ENCODE measurements at regions not wholly inside any gene's neighbourhood (a gene's known extent, or its start where the extent isn't known, plus 50 kb on each side); places are given as distances from the start of the nearest gene placed in this dataset.
A peak's percentile ranks its signal among the peaks of the same experiment; 100 is the strongest.

DNA sequence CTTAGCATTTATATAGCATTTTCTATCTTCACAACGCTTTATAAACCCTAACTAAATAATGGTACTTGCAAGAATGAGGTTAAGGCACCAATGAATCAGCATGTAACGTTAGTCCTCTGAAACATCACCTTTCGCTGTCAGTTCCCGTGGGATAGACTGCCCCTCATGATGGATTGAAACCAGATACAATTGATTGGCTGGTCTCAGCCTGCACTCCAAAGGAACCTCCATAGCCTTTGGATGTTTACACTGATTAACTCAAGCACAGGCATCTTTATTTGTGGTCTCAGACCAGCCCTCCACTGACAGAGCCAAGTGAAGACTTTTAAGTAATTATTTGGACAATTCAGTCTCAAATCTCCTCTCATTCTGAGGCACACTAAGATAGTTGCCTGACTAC lies 1339.4 kb upstream of the WWC1 start:
- WGBS (ENCODE audit: insufficient coverage, insufficient read length) = no CpG with 5 or more reads among the region's 4 CpGs
- no peak for DNase-seq (ENCODE audit: low read depth, low spot score)
- H3K36me3 ChIP-seq (ENCODE audit: control insufficient read depth, insufficient read depth, low read length) = no peaks in the 10 kb centered on the region

DNA sequence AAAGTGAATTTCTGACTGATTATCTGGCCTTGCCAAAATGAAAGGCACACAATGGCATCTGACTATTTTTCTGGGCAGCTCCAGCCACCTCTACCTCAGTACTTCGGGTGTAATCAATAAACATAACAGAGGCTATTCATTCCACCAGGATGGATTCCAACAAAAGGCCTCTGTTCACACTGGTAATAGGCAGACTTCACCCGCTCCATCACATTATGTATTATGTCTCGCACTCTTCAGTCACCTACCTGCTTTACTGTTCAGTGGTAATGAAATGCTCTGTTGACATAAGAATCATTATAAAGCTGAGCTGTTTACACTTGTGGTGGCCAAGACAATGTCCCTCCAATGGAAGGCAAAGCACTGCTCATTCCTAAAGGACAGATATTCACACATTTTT lies 1333.7 kb upstream of the WWC1 start:
- WGBS (ENCODE audit: insufficient coverage, insufficient read length) = no CpG with 5 or more reads among the region's 3 CpGs
- Histone ChIP-seq H3K36me3 (ENCODE audit: control insufficient read depth, insufficient read depth, low read length) (no peaks in the 10 kb centered on the region), H3K4me1 (ENCODE audit: control insufficient read depth, insufficient read depth, low read length) (no peaks in the 10 kb centered on the region), H3K9me3 (ENCODE audit: control insufficient read depth, insufficient read depth, low read length) (no peaks in the 10 kb centered on the region), H3K4me3 (ENCODE audit: low read length) (no peak overlapping the region), H3K27ac (ENCODE audit: low read length) (no peak overlapping the region), H3K27me3 (ENCODE audit: control insufficient read depth, insufficient read depth, low read length) (no peaks in the 10 kb centered on the region)
- DNase-seq (ENCODE audit: low read depth, low spot score) = no peak

More for the DNA sequence above, 1339.4 kb upstream of the WWC1 start:
- Histone ChIP-seq H3K27me3 (ENCODE audit: control insufficient read depth, insufficient read depth, low read length) (no peaks in the 10 kb centered on the region), H3K4me3 (ENCODE audit: low read length) (no peak overlapping the region), H3K9me3 (ENCODE audit: control insufficient read depth, insufficient read depth, low read length) (no peaks in the 10 kb centered on the region), H3K4me1 (ENCODE audit: control insufficient read depth, insufficient read depth, low read length) (peaks cover 1% of the 10 kb centered on the region; the same call in 1 of the 2 replicates), H3K27ac (ENCODE audit: low read length) (no peak overlapping the region)

DNA sequence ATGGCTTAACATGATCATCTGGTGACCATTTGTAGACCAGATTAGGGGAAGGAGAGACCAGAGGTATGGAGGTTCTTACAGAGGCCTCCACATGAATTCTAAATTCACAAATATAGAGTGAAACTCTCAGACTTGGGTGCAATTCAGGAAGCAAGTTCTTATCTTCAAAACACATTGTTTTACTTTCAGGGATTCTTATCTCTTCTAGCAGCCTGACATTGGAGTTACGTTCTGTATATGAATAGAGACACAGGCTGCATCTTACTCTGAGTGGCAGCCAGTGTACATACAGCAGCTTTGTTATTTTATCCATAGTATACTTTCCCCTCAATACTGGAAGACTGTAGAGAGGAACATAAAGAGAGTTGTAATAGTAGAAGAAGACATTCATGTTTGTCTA lies 1331.7 kb upstream of the WWC1 start:
- WGBS (ENCODE audit: insufficient coverage, insufficient read length) = no CpG with 5 or more reads among the region's 1 CpG

DNA sequence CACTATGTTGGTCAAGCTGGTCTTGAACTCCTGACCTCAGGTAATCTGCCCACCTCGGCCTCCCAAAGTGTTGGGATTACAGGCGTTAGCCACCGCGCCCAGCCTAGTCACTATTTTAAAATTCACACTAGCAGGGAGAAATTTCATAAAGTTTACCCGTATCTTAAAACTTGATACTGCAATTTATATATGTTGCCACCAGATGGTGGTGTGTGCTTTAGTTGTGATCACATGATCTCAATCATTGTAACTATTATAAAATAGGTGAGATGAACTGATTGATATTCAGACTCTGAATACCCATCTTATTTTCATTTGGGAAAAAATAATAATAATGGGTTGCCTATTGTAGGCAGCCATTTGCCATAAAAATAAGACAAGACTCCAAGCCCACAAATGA lies 1330.4 kb upstream of the WWC1 start:
- Histone ChIP-seq H3K9me3 (ENCODE audit: control insufficient read depth, insufficient read depth, low read length) (no peaks in the 10 kb centered on the region), H3K27ac (ENCODE audit: low read length) (no peak overlapping the region), H3K36me3 (ENCODE audit: control insufficient read depth, insufficient read depth, low read length) (no peaks in the 10 kb centered on the region), H3K27me3 (ENCODE audit: control insufficient read depth, insufficient read depth, low read length) (no peaks in the 10 kb centered on the region), H3K4me3 (ENCODE audit: low read length) (no peak overlapping the region), H3K4me1 (ENCODE audit: control insufficient read depth, insufficient read depth, low read length) (no peaks in the 10 kb centered on the region)
- DNase-seq (ENCODE audit: low read depth, low spot score) = no peak
- WGBS (ENCODE audit: insufficient coverage, insufficient read length) = no CpG with 5 or more reads among the region's 5 CpGs

More for the DNA sequence above, 1331.7 kb upstream of the WWC1 start:
- DNase-seq (ENCODE audit: low read depth, low spot score) = no peak
- no peak overlapping the region for H3K4me3 ChIP-seq (ENCODE audit: low read length)
- no peaks in the 10 kb centered on the region for H3K9me3 ChIP-seq (ENCODE audit: control insufficient read depth, insufficient read depth, low read length)
- no peak overlapping the region for H3K27ac ChIP-seq (ENCODE audit: low read length)
- H3K27me3 ChIP-seq (ENCODE audit: control insufficient read depth, insufficient read depth, low read length) = no peaks in the 10 kb centered on the region
- no peaks in the 10 kb centered on the region for H3K36me3 ChIP-seq (ENCODE audit: control insufficient read depth, insufficient read depth, low read length)
- no peaks in the 10 kb centered on the region for H3K4me1 ChIP-seq (ENCODE audit: control insufficient read depth, insufficient read depth, low read length)

DNA sequence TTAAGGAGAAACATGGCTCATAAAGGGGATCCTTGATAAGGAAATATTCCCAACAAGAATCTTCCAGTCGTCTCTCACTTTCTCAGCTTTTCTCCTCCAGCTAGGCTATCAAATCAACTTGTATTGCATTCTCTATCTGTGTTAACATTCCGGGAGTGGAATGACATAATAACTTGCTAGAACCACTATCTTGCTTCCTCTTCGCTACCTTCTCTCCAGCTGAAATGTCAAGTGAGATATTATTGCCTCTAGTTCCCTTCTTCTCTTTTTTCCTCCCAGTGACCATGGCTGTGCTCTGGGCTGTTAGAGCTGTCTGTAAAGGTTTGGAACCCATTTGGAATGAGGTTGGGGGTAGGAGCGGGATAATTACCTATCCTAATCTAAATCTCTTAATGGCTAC lies 1329.5 kb upstream of the WWC1 start:
- no CpG with 5 or more reads among the region's 4 CpGs for WGBS (ENCODE audit: insufficient coverage, insufficient read length)
- no peaks in the 10 kb centered on the region for H3K36me3 ChIP-seq (ENCODE audit: control insufficient read depth, insufficient read depth, low read length)
- no peaks in the 10 kb centered on the region for H3K4me1 ChIP-seq (ENCODE audit: control insufficient read depth, insufficient read depth, low read length)
- H3K27me3 ChIP-seq (ENCODE audit: control insufficient read depth, insufficient read depth, low read length) = no peaks in the 10 kb centered on the region
- no peak for DNase-seq (ENCODE audit: low read depth, low spot score)
- no peak overlapping the region for H3K27ac ChIP-seq (ENCODE audit: low read length)
- H3K4me3 ChIP-seq (ENCODE audit: low read length) = no peak overlapping the region
- no peaks in the 10 kb centered on the region for H3K9me3 ChIP-seq (ENCODE audit: control insufficient read depth, insufficient read depth, low read length)

DNA sequence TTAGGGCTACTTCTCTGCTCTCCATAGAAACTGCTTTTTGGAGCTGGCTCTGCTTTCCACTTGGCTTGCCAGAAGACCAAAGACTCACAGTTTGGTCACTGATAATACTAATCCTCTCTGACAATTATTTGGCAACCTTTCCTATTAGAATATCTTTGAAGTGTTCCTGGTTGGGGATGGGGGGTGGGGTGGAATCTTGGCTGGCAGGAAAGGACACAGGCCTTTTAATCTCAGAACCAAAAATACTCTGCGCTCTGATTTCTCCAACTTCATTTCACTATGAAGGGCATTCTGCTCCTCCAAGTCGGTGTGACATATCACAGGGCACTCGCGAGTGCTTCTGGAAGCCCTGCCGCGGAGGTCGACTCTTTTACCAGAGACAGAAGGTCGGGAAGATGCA lies 1329.0 kb upstream of the WWC1 start:
- no peaks in the 10 kb centered on the region for H3K27me3 ChIP-seq (ENCODE audit: control insufficient read depth, insufficient read depth, low read length)
- no peak overlapping the region for H3K27ac ChIP-seq (ENCODE audit: low read length)
- DNase-seq (ENCODE audit: low read depth, low spot score) = no peak
- no peaks in the 10 kb centered on the region for H3K4me1 ChIP-seq (ENCODE audit: control insufficient read depth, insufficient read depth, low read length)
- WGBS (ENCODE audit: insufficient coverage, insufficient read length) = no CpG with 5 or more reads among the region's 8 CpGs
- no peaks in the 10 kb centered on the region for H3K9me3 ChIP-seq (ENCODE audit: control insufficient read depth, insufficient read depth, low read length)
- no peak overlapping the region for H3K4me3 ChIP-seq (ENCODE audit: low read length)
- H3K36me3 ChIP-seq (ENCODE audit: control insufficient read depth, insufficient read depth, low read length) = no peaks in the 10 kb centered on the region

DNA sequence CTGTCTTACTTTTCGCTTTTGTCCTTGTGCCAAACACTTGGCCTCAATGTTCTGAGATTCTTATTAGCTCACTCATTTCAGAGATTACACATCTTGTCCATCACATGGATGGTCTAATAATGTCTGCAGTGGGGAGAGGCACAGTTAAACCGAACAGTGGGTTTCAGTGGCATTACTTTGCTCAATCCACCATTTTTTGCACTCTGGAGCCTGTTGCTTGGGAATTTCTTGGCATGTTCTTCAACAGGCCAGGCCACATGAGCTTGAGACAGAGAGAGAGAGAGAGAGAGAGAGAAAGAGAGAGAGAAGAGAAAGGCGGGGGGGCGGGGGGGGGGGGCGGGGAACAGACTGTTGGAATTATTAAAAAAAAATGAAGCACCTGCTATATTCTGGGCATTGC lies 1327.8 kb upstream of the WWC1 start:
- H3K9me3 ChIP-seq (ENCODE audit: control insufficient read depth, insufficient read depth, low read length) = no peaks in the 10 kb centered on the region
- H3K27me3 ChIP-seq (ENCODE audit: control insufficient read depth, insufficient read depth, low read length) = no peaks in the 10 kb centered on the region
- H3K36me3 ChIP-seq (ENCODE audit: control insufficient read depth, insufficient read depth, low read length) = no peaks in the 10 kb centered on the region
- H3K4me1 ChIP-seq (ENCODE audit: control insufficient read depth, insufficient read depth, low read length) = no peaks in the 10 kb centered on the region
- WGBS (ENCODE audit: insufficient coverage, insufficient read length) = no CpG with 5 or more reads among the region's 5 CpGs
- no peak overlapping the region for H3K4me3 ChIP-seq (ENCODE audit: low read length)
- no peak overlapping the region for H3K27ac ChIP-seq (ENCODE audit: low read length)
- no peak for DNase-seq (ENCODE audit: low read depth, low spot score)

DNA sequence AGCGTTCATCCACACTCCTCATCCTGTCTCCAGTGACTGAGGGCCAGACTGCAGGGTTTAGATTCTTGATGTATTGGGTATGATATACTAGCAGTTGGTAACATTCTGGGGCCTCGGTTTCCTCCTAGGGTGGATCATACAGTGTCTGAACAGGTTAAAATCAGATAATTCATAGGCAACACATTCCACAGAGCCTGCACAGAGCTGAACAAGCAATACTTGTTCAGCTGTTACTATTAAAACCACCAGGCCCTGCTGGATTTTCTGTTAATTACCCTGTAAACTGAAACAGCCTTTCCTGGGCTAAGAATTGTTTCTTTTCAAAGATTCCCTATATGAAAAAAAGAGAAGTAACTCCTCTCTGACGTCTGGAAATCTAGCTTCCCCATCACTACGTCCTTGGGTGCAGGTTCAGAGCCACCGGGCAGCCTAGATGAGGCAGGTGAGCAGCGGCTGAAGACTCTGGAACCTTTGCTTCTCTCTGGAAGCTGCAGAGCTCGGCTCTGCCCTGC lies 1313.5 kb upstream of the WWC1 start:
- no peaks in the 10 kb centered on the region for H3K36me3 ChIP-seq (ENCODE audit: control insufficient read depth, insufficient read depth, low read length)
- H3K4me1 ChIP-seq (ENCODE audit: control insufficient read depth, insufficient read depth, low read length) = no peaks in the 10 kb centered on the region
- H3K9me3 ChIP-seq (ENCODE audit: control insufficient read depth, insufficient read depth, low read length) = no peaks in the 10 kb centered on the region
- H3K27ac ChIP-seq (ENCODE audit: low read length) = no peak overlapping the region
- DNase-seq (ENCODE audit: low read depth, low spot score) = no peak
- H3K27me3 ChIP-seq (ENCODE audit: control insufficient read depth, insufficient read depth, low read length) = peaks cover 3% of the 10 kb centered on the region; the same call in 1 of the 2 replicates
- no CpG with 5 or more reads among the region's 7 CpGs for WGBS (ENCODE audit: insufficient coverage, insufficient read length)
- peak overlapping the region; percentile 57; the same call in 1 of the 2 replicates for H3K4me3 ChIP-seq (ENCODE audit: low read length)

DNA sequence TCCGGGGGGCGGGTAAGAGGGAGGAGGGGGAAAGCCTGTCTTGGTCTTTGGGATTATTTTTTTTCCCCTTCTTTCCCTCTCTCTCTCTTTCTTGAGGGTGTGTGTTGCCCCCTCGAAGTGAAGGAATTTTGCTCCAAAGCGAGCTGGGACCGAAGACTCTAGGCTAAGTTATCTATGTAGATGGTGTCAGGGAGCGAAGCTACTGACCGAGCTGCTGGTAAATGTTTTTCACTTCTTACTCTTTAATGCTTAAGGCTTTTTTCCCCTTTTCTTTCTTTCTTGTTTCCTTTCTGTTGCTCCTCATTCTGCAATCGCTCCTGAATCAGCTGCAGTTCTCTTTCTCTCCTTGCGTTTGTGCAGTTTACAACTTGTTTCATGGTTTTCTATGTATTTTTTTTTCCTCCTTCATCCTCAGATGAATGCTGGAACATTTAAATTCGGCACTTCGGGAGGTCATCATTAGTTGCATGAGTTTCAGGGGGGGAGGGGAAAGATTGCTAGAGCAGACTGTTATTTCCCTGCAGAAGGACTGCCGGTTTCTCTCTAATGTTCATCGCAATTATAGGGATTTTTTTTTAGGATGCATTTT lies 1312.0 kb upstream of the WWC1 start:
- Histone ChIP-seq H3K4me3 (ENCODE audit: low read length) (peak overlapping the region; percentile 57; the same call in 1 of the 2 replicates), H3K36me3 (ENCODE audit: control insufficient read depth, insufficient read depth, low read length) (no peaks in the 10 kb centered on the region), H3K9me3 (ENCODE audit: control insufficient read depth, insufficient read depth, low read length) (no peaks in the 10 kb centered on the region), H3K27ac (ENCODE audit: low read length) (no peak overlapping the region), H3K4me1 (ENCODE audit: control insufficient read depth, insufficient read depth, low read length) (no peaks in the 10 kb centered on the region), H3K27me3 (ENCODE audit: control insufficient read depth, insufficient read depth, low read length) (peaks cover 3% of the 10 kb centered on the region; the same call in 1 of the 2 replicates)
- DNase-seq (ENCODE audit: low read depth, low spot score) = no peak
- WGBS (ENCODE audit: insufficient coverage, insufficient read length) = no CpG with 5 or more reads among the region's 13 CpGs

DNA sequence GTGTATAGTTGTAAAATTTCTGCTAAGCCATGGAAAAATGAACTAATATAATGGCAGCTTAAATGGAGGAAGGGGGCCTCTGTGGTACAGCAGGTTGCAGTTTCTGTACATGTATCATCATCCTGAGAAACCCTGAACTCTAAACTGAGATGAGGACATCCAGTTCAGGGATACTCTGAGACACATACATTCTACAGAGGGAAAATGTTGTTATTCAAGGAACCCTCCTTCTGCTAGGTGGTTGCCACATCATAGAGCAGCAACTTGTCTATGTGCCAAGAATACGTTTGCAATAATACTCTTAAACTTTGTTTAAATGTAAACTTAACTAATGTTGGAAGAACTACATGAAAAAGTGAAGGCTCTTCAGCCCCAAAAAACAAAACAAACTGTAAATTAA lies 1310.8 kb upstream of the WWC1 start:
- WGBS (ENCODE audit: insufficient coverage, insufficient read length) = no CpG with 5 or more reads among the region's 1 CpG
- DNase-seq (ENCODE audit: low read depth, low spot score) = no peak
- Histone ChIP-seq H3K4me1 (ENCODE audit: control insufficient read depth, insufficient read depth, low read length) (no peaks in the 10 kb centered on the region), H3K27ac (ENCODE audit: low read length) (no peak overlapping the region), H3K27me3 (ENCODE audit: control insufficient read depth, insufficient read depth, low read length) (peaks cover 3% of the 10 kb centered on the region; the same call in 1 of the 2 replicates), H3K36me3 (ENCODE audit: control insufficient read depth, insufficient read depth, low read length) (no peaks in the 10 kb centered on the region), H3K9me3 (ENCODE audit: control insufficient read depth, insufficient read depth, low read length) (no peaks in the 10 kb centered on the region), H3K4me3 (ENCODE audit: low read length) (no peak overlapping the region)

DNA sequence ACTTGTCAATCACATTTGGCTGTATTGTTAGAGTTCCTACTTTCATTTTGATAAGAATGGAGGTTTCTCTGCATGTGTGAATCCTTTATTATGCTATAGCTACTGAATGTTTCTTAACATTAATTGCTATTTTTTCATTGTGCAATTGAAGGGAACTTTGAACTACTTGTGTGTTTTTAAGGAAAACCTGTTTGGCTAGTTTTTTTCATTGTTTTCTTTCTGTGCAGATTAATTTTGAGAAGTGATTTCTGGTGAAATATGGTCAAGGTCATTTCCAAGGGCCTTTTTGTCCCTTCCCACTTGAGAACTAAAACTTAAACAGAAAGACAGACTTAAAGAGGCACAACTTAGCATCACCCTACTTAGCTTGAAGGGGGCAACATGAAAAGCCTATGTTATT lies 1309.2 kb upstream of the WWC1 start:
- Histone ChIP-seq H3K27me3 (ENCODE audit: control insufficient read depth, insufficient read depth, low read length) (peaks cover 3% of the 10 kb centered on the region; the same call in 1 of the 2 replicates), H3K9me3 (ENCODE audit: control insufficient read depth, insufficient read depth, low read length) (no peaks in the 10 kb centered on the region)

More for the DNA sequence above, 1309.2 kb upstream of the WWC1 start:
- DNase-seq (ENCODE audit: low read depth, low spot score) = no peak
- no peak overlapping the region for H3K27ac ChIP-seq (ENCODE audit: low read length)
- no peak overlapping the region for H3K4me3 ChIP-seq (ENCODE audit: low read length)
- no peaks in the 10 kb centered on the region for H3K4me1 ChIP-seq (ENCODE audit: control insufficient read depth, insufficient read depth, low read length)
- no peaks in the 10 kb centered on the region for H3K36me3 ChIP-seq (ENCODE audit: control insufficient read depth, insufficient read depth, low read length)
